ENCODE measurements at regions not wholly inside any gene's neighbourhood (a gene's known extent, or its start where the extent isn't known, plus 50 kb on each side); places are given as distances from the start of the nearest gene placed in this dataset.
A peak's percentile ranks its signal among the peaks of the same experiment; 100 is the strongest.

DNA sequence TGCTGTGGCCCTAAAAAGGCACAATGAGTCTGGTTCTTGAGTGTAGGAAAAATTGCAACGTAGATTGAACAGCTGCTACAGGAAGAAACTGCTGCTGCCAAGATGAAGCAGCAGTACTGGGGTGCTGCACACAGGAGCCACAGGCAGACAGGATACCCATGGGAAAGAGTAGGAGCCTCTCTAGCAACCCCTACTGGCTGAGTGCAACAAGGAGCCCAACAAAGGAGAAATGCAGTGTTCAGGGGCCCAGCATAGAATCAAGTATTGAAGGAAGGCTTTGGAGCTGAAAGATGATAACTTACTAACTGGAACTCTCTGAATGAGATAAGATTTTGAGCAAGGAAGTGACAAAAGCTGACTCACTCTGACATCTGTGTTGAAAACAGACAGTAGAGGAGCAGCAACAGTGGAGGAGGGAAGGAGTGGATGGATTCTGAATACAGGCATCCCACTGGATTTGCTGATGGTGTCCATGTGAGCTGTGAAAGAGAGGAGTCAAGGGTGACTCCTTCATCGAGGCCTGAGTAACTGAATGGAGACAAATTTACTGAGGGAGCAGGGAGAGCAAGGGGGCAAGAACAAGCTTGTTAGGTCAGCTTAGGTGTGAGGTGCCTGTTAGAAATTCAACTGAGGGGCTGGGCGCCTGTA lies 534.7 kb upstream of the JARID2 start:
- DNase-seq, result peak in 4 of 56 donors; percentile 7 to 28 (median 17)

DNA sequence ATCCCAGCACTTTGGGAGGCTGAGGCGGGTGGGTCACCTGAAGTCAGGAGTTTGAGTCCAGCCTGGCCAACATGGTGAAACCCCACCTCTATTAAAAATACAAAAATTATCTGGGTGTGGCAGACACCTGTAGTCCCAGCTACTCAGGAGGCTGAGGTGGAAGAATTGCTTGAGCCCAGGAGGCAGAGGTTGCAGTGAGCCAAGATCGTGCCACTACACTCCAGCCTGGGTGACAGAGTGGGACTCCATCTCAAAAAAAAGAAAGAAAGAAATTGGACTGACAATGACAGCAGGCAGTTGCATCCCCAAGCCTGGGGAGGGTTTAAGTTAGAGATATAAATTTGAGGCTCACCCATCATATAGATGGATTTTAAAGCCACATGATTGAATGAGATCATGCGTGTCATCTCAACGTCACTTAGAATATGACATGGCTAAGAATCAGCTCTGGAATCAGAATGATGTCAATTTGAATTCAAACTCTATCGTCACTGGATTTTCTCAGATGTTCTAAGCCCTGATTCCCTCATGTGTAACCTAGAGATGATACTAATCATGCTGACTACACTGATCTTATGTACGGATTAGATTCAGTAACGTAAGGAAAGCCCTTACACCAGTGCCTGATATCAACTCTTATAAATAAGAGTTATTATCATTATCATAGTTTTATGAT lies 534.0 kb upstream of the JARID2 start:
- DNase-seq, result no peak

DNA sequence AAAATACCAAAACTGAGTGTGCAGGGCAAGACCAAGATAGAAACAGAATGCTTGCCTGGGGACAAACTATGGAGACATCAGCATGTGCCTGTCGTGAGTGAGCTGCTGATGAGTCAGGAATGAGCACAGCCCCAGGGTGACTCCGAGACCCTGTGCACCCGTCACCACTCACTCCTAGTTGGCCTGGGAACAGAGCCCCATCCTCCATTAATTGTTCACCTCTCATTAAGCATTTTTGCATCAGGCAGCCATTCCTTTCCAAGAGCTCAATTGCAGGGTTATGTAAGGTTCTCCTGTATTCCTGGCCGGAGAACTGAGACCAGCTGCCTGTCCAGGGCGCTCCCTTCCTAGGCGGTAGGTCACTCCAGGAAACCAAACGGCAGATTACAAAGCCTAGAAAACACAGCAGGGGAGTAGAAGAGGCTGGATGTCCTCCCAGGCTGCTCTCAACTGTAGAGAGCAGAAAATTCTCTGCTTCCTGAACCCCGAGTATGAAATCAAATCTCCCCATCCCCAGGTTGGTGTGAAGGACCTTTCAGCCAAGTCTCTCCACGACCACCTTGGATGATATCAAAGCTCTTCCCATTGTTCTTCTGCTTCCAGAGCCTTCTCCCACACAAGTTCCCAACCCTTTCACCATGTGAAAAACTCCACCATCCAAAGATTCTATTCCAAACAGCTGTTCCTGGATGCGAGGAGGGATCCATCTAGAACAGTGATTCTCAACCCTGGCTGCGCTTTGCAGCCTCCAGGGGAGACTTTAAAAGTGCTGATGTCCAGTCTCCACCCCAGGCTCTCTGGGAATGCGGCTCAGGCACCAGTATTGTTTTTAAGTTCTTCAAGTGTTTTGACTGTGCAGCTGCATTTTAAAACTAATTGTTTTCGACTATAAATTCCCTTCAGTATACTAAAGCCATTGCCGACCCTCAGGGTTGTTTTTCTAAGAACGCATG lies 532.6 kb upstream of the JARID2 start:
- peak in 14 of 56 donors; percentile 4 to 42 (median 16) for DNase-seq

- DNase-seq, result no peak
Measured at GRCh38 chr6:14713966-14714631, 531.8 kb upstream of the JARID2 start.

GRCh38 chr6:14715076-14715475 lies 530.8 kb upstream of the JARID2 start:
- DNase-seq, result no peak

- DNase-seq, result no peak
Measured at GRCh38 chr6:14716499-14717146, 529.2 kb upstream of the JARID2 start.

DNA sequence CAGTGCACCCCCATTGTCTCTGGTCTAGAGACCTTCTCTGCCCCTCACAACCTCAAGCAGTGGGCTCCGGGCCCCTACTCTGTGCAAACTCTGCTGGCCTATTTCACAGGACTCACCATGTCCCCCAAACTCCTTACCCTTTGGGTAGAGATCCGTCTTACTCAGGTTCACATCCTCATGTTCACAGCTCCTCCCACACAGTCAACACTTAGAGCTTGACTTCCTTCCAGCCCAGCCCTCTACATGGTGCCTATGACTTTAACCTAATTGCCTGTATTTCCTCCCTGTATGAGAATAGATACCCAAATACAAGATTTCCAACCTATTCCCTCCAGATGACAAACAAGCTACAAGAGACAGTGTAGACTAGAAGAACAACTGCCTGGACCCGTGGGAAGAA lies 528.6 kb upstream of the JARID2 start:
- DNase-seq, result no peak

DNA sequence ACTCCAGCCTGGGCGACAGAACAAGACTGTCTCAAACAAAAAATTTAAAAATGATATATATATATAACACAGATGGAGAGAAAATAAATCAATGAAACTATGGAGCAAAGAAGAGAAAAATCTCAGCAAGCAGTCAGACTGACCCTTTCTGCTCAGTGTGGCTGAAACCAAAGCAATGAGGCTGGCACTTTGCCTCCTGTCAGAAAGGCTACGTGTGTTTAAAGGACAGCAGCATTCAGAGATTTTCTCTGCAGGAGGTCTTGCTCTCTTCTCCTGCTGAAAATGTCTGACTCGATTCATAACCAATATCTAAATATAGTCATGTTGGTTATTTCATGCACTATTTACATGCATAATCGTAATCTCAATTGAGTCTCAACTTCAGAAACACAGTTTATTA lies 527.0 kb upstream of the JARID2 start:
- DNase-seq, result no peak

DNA sequence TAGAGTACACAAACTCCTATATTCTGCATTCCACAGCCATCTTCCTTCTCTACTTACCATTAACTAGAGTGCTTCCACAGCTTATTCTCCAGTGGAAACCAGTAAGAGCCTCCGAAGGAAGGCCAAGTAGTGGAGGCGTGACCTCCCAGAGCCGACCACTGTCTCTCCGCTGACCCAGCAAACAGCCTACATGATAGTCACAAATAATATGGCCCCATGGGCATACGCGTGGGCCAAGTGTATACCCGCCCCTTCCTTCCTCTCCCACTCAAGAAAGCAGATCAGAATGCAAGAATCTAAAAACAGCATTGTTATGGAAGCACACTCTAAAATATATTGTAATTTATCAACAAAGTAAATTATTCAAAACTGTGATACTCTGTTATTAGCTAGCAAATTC lies 526.6 kb upstream of the JARID2 start:
- DNase-seq, result no peak

DNA sequence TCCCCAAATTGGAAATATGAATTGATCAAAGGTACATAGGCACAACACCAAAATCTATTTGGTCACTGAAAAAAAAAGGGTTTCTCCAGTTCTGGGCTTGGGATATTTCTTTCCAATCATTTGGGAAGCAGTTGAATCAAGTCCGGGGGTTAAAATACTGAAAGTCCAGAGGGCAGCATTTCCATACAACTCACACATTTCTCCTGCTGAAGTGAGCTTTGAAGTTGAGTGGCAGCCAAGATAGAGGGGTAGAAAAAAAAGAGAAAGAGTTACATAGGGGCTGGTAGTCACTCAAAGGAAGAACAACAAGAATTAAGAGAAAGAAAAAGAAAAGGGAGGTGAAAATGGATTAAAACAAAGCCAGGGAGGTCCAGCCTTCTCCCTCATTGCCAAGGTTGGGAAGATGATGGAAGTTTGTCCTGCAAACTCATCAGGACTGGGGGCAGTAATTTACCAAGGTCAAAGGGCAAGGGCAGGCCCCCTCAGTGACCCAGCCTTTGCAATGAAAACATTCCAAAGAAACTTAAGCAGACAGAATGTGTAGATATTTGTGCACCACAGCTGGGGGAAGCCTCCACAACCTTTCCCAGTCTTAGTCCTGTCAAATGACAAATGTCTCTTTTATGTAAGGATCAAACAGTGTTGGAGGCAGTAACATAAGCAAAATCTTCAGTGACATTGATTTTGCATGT lies 525.3 kb upstream of the JARID2 start:
- no peak for DNase-seq

GRCh38 chr6:14721103-14721758 lies 524.6 kb upstream of the JARID2 start:
- DNase-seq, result no peak

DNA sequence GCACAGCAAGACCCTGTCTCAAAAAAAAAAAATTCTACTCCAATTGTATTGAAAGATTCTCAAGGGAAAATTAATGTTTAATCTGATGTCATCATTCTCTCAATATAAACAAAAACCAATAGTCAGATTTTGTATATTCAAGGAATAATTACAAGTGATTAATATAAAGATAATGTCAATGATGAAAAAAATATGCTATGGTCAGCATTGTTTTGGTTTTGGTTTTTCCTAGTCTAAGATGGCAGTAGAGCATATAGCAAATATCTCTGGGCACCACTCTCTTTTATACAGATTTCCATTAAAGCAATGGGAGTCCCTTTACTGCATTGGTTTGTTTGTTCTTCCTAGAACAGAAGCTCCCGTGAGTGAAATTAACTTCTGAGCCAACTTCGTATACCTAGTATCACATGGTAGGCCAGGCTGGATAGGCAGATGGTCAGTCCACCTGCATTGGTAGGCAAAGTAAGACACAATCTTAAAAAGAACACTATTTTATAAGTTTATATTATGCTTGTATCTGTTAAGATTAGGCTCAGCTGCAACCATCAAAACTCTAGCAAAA lies 523.8 kb upstream of the JARID2 start:
- DNase-seq, result no peak

- DNase-seq, result no peak
Measured at GRCh38 chr6:14722704-14723103, 523.2 kb upstream of the JARID2 start.

- DNase-seq, result no peak
Measured at GRCh38 chr6:14723535-14724086, 522.3 kb upstream of the JARID2 start.

DNA sequence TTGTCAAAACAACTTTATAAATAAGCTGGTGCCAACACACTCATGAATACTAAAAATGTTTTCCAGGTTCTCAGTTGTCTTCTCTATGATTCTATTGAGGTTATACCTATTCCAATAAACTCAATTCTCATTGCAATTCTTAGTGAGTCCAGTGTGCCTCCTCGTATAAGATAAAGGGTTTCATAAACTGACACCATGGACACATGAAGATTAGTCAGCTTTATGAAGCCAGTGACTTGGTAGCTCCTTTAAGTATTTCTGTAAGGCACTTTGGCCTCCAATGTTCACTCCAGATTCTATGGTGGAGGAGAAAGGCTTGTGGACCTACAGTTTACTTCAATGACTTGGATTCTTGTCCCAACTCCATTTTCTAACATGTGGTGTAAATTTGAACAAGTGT lies 521.3 kb upstream of the JARID2 start:
- DNase-seq, result no peak

DNA sequence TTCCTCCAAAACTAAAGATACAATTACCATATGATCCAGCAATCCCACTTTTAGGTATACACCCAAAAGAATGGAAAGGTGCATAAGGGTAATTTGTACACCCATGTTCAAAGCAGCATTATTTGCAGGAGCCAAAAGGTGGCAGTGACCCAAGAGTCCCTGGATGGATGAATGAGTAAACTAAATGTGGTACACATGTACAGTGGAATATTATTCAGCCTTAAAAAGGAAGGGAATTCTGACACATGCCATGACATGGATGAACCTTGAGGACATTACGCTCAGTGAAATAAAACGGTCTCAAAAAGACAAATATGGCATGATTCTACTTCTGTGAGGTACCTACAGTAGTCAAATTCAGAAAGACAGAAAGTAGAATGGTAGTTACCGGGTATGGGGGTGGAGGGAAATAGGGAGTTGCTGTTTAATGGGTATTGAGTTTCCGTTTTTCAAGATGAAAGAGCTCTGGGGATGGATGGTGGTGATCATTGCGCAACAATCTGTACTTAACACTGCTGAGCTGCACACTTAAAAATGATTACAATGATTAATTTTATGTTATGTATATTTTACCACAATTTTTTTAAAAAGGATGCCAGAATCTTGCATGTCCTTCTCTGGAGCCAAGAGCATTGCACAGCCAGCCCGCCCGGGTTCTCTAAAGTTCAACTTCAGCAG lies 518.9 kb upstream of the JARID2 start:
- DNase-seq, result no peak

DNA sequence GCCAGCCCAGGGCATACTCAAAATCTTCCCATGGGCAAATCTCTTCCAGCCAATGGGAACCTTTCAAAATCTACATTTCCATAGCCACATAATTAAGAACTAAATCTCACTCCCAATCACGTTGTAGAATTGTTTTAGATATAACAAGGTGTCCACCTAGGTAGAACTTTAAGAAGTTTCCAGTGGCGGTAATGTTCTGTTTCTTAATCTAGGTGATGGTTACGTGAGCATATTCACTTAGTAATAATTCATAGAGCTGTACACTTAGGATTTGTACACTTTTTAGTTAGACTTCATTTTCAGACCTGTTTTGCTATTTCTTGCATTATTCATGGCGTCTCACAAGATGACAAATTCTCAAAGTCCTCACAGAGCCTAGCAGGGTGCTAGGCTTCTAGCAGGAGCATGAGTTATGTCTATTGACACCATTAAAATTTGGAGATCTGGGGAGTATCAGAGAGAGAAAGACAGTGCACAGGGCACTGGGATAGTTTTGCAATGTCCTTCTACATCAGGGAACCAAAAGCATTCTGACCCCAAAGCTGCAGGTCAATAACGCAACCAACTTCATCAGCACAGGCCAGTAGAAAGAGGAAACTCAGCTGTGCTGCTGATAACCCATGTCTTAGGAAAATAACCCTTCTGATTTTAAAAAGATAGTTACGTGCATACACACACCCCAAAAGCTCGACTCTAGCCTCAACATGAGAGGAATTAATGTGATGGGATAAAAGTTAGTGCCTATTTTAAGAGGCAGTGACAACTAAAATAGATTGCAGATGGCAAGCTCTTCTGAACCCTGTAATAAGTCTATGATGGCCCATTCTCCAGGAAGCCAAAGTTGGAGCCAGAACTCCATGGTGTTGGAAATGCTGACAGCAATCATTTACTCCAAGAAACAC lies 518.1 kb upstream of the JARID2 start:
- no peak for DNase-seq

All from amygdala (tissue), 56 donors.